ENCODE measurements at regions not wholly inside any gene's neighbourhood (a gene's known extent, or its start where the extent isn't known, plus 50 kb on each side); places are given as distances from the start of the nearest gene placed in this dataset.

GRCh38 chr14:101460521-101460920 is 100.8 kb upstream of the DIO3 start:
- no peak overlapping the region for H2AFZ ChIP-seq (ENCODE audit: low read depth, low read length)
- H2BK15ac ChIP-seq (ENCODE audit: low read depth, poor library complexity, severe bottlenecking) = no peak overlapping the region
- DNase-seq = no peak
- H3K4me2 ChIP-seq (ENCODE audit: low read length, poor library complexity, severe bottlenecking) = no peak overlapping the region
- no peak overlapping the region for H3K4ac ChIP-seq (ENCODE audit: low read depth in 1 of 2, low read length in 2 of 2)
- H3K27ac ChIP-seq (ENCODE audit: low read length, poor library complexity, severe bottlenecking) = no peak overlapping the region
- H3K4me1 ChIP-seq (ENCODE audit: control insufficient read depth, insufficient read depth, low read depth, low read length) = peaks cover 12% of the 10 kb centered on the region
- peaks cover 48 to 62% of the 10 kb centered on the region in 2 experiments for H3K27me3 ChIP-seq (ENCODE audit: control insufficient read depth in 1 of 2, insufficient read depth in 1 of 2, low read length in 2 of 2)
- no peak overlapping the region for H4K91ac ChIP-seq (ENCODE audit: low read length)
- H3K23ac ChIP-seq (ENCODE audit: low read length in 2 of 2) = no peak overlapping the region
- no peaks in the 10 kb centered on the region for H3K79me1 ChIP-seq (replicated peaks; ENCODE audit: low read length, poor library complexity, severe bottlenecking)
- H3K9ac ChIP-seq (ENCODE audit: low read length) = no peak overlapping the region
- no peak overlapping the region for H3K18ac ChIP-seq (ENCODE audit: low read depth in 1 of 2, low read length in 2 of 2)
- H4K8ac ChIP-seq (ENCODE audit: low read length) = no peak overlapping the region
- 84% methylated on average over 6 of the region's 6 CpGs for WGBS
- H2AK5ac ChIP-seq (ENCODE audit: low read length, severe bottlenecking) = no peak overlapping the region
- H2BK5ac ChIP-seq (ENCODE audit: low read depth, low read length, poor library complexity, severe bottlenecking) = no peak overlapping the region
- no peak overlapping the region for H3K4me3 ChIP-seq (ENCODE audit: insufficient read depth in 1 of 2, low read depth in 1 of 2, low read length in 2 of 2)
- no peak overlapping the region for H2BK120ac ChIP-seq (ENCODE audit: low read depth, low read length)
- no peaks in the 10 kb centered on the region for H3K9me3 ChIP-seq (ENCODE audit: control insufficient read depth, low read length)
- H3K14ac ChIP-seq (ENCODE audit: low read length in 2 of 2) = no peak overlapping the region
- no peak overlapping the region for H2BK12ac ChIP-seq (ENCODE audit: low read length in 2 of 2)
- H3K36me3 ChIP-seq (ENCODE audit: control insufficient read depth in 1 of 2, insufficient read depth in 2 of 2, low read depth in 1 of 2, low read length in 2 of 2) = no peaks in the 10 kb centered on the region

DNA sequence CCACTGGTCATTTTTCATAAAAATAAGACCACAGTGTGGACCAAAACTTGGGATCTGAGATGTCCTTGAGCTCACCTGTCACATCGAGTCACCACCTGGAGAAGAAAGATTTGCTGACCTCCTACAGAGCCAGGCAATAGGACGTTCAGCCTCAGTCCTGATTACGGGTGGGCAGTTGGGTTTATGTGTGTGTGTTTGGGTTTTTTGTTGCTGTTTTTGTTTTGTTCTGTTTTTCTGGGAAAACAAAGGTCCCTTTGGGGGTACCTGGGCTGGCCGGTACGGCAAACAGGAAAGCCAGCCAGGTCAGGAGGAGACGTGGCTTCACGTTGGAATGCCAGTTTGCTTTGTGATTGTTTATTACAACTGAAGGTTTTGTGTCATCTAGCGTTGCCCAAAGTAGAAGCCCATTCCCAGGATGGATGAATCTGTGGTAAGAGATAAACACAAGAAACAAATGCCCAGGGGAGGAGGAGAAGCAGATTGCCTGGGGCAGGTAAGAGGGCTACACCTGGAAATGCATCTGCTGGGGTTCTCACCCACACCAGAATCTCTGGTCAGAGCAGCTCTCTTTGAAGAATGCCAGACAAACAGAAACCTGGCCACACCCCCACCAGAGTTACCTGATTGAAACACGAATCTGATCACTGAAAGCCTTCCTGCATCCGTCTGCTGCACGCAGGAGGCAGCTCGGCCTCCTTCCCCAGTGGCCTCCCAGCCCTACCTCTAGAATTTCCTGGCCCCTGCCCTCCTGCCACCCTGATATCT is 100.1 kb upstream of the DIO3 start:
- H2BK12ac ChIP-seq (ENCODE audit: low read length in 2 of 2) = no peak overlapping the region
- H3K27ac ChIP-seq (ENCODE audit: low read length, poor library complexity, severe bottlenecking) = no peak overlapping the region
- no peaks in the 10 kb centered on the region for H3K79me1 ChIP-seq (replicated peaks; ENCODE audit: low read length, poor library complexity, severe bottlenecking)
- no peak overlapping the region for H2BK120ac ChIP-seq (ENCODE audit: low read depth, low read length)
- H4K91ac ChIP-seq (ENCODE audit: low read length) = no peak overlapping the region
- no peak overlapping the region for H3K4ac ChIP-seq (ENCODE audit: low read depth in 1 of 2, low read length in 2 of 2)
- no peak overlapping the region for H2AFZ ChIP-seq (ENCODE audit: low read depth, low read length)
- 77% methylated on average over 12 of the region's 12 CpGs for WGBS
- no peak overlapping the region for H3K18ac ChIP-seq (ENCODE audit: low read depth in 1 of 2, low read length in 2 of 2)
- H3K27me3 ChIP-seq (ENCODE audit: control insufficient read depth in 1 of 2, insufficient read depth in 1 of 2, low read length in 2 of 2) = peaks cover 45 to 56% of the 10 kb centered on the region in 2 experiments
- no peak for DNase-seq
- peaks cover 12% of the 10 kb centered on the region for H3K4me1 ChIP-seq (ENCODE audit: control insufficient read depth, insufficient read depth, low read depth, low read length)
- no peak overlapping the region for H3K4me3 ChIP-seq (ENCODE audit: insufficient read depth in 1 of 2, low read depth in 1 of 2, low read length in 2 of 2)
- no peak overlapping the region for H2BK5ac ChIP-seq (ENCODE audit: low read depth, low read length, poor library complexity, severe bottlenecking)
- H3K4me2 ChIP-seq (ENCODE audit: low read length, poor library complexity, severe bottlenecking) = no peak overlapping the region
- H3K9ac ChIP-seq (ENCODE audit: low read length) = no peak overlapping the region
- H2BK15ac ChIP-seq (ENCODE audit: low read depth, poor library complexity, severe bottlenecking) = no peak overlapping the region
- H3K14ac ChIP-seq (ENCODE audit: low read length in 2 of 2) = no peak overlapping the region
- no peak overlapping the region for H3K23ac ChIP-seq (ENCODE audit: low read length in 2 of 2)
- no peaks in the 10 kb centered on the region for H3K36me3 ChIP-seq (ENCODE audit: control insufficient read depth in 1 of 2, insufficient read depth in 2 of 2, low read depth in 1 of 2, low read length in 2 of 2)
- no peaks in the 10 kb centered on the region for H3K9me3 ChIP-seq (ENCODE audit: control insufficient read depth, low read length)
- no peak overlapping the region for H4K8ac ChIP-seq (ENCODE audit: low read length)
- H2AK5ac ChIP-seq (ENCODE audit: low read length, severe bottlenecking) = no peak overlapping the region

DNA sequence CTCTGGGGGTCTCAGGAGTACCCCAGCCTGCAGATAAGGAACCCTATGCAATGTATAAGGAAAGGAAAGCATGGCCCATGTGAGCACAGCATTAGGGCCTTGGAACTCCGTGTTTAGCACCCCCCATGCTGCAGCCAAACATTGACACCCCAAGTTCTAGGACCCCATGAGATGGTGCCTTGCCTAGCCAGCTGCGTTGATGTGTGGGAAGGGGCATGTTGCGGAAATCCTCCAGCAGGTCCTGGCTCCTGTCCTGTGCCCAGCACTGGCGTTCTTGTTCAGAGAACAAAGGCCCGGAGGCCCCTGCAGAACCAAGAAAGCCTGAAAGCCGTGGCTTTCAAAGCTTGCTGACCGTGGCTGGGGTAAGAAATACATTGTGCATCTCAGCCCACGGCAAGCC is 99.4 kb upstream of the DIO3 start:
- Histone ChIP-seq H4K91ac (ENCODE audit: low read length) (no peak overlapping the region), H3K4me3 (ENCODE audit: insufficient read depth in 1 of 2, low read depth in 1 of 2, low read length in 2 of 2) (no peak overlapping the region), H3K27me3 (ENCODE audit: control insufficient read depth in 1 of 2, insufficient read depth in 1 of 2, low read length in 2 of 2) (peaks cover 37 to 49% of the 10 kb centered on the region in 2 experiments), H4K8ac (ENCODE audit: low read length) (no peak overlapping the region), H3K23ac (ENCODE audit: low read length in 2 of 2) (no peak overlapping the region), H3K27ac (ENCODE audit: low read length, poor library complexity, severe bottlenecking) (no peak overlapping the region), H2AFZ (ENCODE audit: low read depth, low read length) (no peak overlapping the region), H3K14ac (ENCODE audit: low read length in 2 of 2) (no peak overlapping the region), H3K4me1 (ENCODE audit: control insufficient read depth, insufficient read depth, low read depth, low read length) (peaks cover 12% of the 10 kb centered on the region), H3K79me1 (replicated peaks; ENCODE audit: low read length, poor library complexity, severe bottlenecking) (no peaks in the 10 kb centered on the region), H3K9me3 (ENCODE audit: control insufficient read depth, low read length) (no peaks in the 10 kb centered on the region), H2BK15ac (ENCODE audit: low read depth, poor library complexity, severe bottlenecking) (no peak overlapping the region), H2AK5ac (ENCODE audit: low read length, severe bottlenecking) (no peak overlapping the region), H3K4me2 (ENCODE audit: low read length, poor library complexity, severe bottlenecking) (no peak overlapping the region), H2BK120ac (ENCODE audit: low read depth, low read length) (no peak overlapping the region), H2BK12ac (ENCODE audit: low read length in 2 of 2) (no peak overlapping the region), H2BK5ac (ENCODE audit: low read depth, low read length, poor library complexity, severe bottlenecking) (no peak overlapping the region), H3K18ac (ENCODE audit: low read depth in 1 of 2, low read length in 2 of 2) (no peak overlapping the region), H3K36me3 (ENCODE audit: control insufficient read depth in 1 of 2, insufficient read depth in 2 of 2, low read depth in 1 of 2, low read length in 2 of 2) (no peaks in the 10 kb centered on the region), H3K9ac (ENCODE audit: low read length) (no peak overlapping the region), H3K4ac (ENCODE audit: low read depth in 1 of 2, low read length in 2 of 2) (no peak overlapping the region)
- WGBS = 78% methylated on average over 5 of the region's 8 CpGs
- DNase-seq = no peak

GRCh38 chr14:101462726-101463565 is 98.3 kb upstream of the DIO3 start:
- no peak overlapping the region for H2BK12ac ChIP-seq (ENCODE audit: low read length in 2 of 2)
- WGBS = 81% methylated on average over 15 of the region's 15 CpGs
- H3K4me3 ChIP-seq (ENCODE audit: insufficient read depth in 1 of 2, low read depth in 1 of 2, low read length in 2 of 2) = no peak overlapping the region

More at GRCh38 chr14:101462726-101463565, 98.3 kb upstream of the DIO3 start:
- H3K14ac ChIP-seq (ENCODE audit: low read length in 2 of 2) = no peak overlapping the region
- H3K79me1 ChIP-seq (replicated peaks; ENCODE audit: low read length, poor library complexity, severe bottlenecking) = no peaks in the 10 kb centered on the region
- H2AK5ac ChIP-seq (ENCODE audit: low read length, severe bottlenecking) = no peak overlapping the region
- H2AFZ ChIP-seq (ENCODE audit: low read depth, low read length) = no peak overlapping the region
- H3K18ac ChIP-seq (ENCODE audit: low read depth in 1 of 2, low read length in 2 of 2) = no peak overlapping the region
- no peak overlapping the region for H4K91ac ChIP-seq (ENCODE audit: low read length)
- H4K8ac ChIP-seq (ENCODE audit: low read length) = no peak overlapping the region
- no peak for DNase-seq
- no peaks in the 10 kb centered on the region for H3K36me3 ChIP-seq (ENCODE audit: control insufficient read depth in 1 of 2, insufficient read depth in 2 of 2, low read depth in 1 of 2, low read length in 2 of 2)
- H3K4me1 ChIP-seq (ENCODE audit: control insufficient read depth, insufficient read depth, low read depth, low read length) = peaks cover 9% of the 10 kb centered on the region
- no peak overlapping the region for H3K4me2 ChIP-seq (ENCODE audit: low read length, poor library complexity, severe bottlenecking)
- H3K9ac ChIP-seq (ENCODE audit: low read length) = no peak overlapping the region
- peaks cover 34 to 48% of the 10 kb centered on the region in 2 experiments for H3K27me3 ChIP-seq (ENCODE audit: control insufficient read depth in 1 of 2, insufficient read depth in 1 of 2, low read length in 2 of 2)
- no peak overlapping the region for H2BK5ac ChIP-seq (ENCODE audit: low read depth, low read length, poor library complexity, severe bottlenecking)
- no peak overlapping the region for H2BK15ac ChIP-seq (ENCODE audit: low read depth, poor library complexity, severe bottlenecking)
- H3K27ac ChIP-seq (ENCODE audit: low read length, poor library complexity, severe bottlenecking) = no peak overlapping the region
- no peak overlapping the region for H3K23ac ChIP-seq (ENCODE audit: low read length in 2 of 2)
- no peaks in the 10 kb centered on the region for H3K9me3 ChIP-seq (ENCODE audit: control insufficient read depth, low read length)
- no peak overlapping the region for H2BK120ac ChIP-seq (ENCODE audit: low read depth, low read length)
- H3K4ac ChIP-seq (ENCODE audit: low read depth in 1 of 2, low read length in 2 of 2) = no peak overlapping the region
